ENCODE measurements at regions not wholly inside any gene's neighbourhood (a gene's known extent, or its start where the extent isn't known, plus 50 kb on each side); places are given as distances from the start of the nearest gene placed in this dataset.
A peak's percentile ranks its signal among the peaks of the same experiment; 100 is the strongest.

- Histone ChIP-seq H3K9me3 (no peaks in the 10 kb centered on the region), H3K27me3 (replicated peaks; ENCODE audit: control insufficient read depth, insufficient read depth, low read length) (no peaks in the 10 kb centered on the region), H3K4me3 (ENCODE audit: low read depth, low read length) (no peak overlapping the region), H3K4me1 (no peaks in the 10 kb centered on the region), H3K36me3 (ENCODE audit: control insufficient read depth, insufficient read depth, low read length) (no peaks in the 10 kb centered on the region)
- intact Hi-C loops (cut with micrococcal nuclease; ENCODE audit: unreplicated experiment) = no loop called here
- ChIA-PET POLR2A (no interaction called here), CTCF (no interaction called here)
- no TSS peak for BruUV-seq (replicated peaks)
- Mint-ChIP-seq H3K4me3 (ENCODE audit: unreplicated experiment) (no peak overlapping the region), H3K27ac (ENCODE audit: unreplicated experiment) (peak overlapping the region; percentile 0), H3K9me3 (ENCODE audit: unreplicated experiment) (no peaks in the 10 kb centered on the region), H3K4me1 (ENCODE audit: low read depth, unreplicated experiment) (peaks cover 8% of the 10 kb centered on the region), H3K36me3 (ENCODE audit: insufficient read depth, unreplicated experiment) (no peaks in the 10 kb centered on the region), H3K27me3 (ENCODE audit: insufficient read depth, unreplicated experiment) (no peaks in the 10 kb centered on the region)
- DNase-seq = peak in 1 of 2 experiments; percentile 29
- no peak for TF ChIP-seq CTCF (IDR thresholded peaks at IDR 0.05; ENCODE audit: insufficient read depth in 1 of 2, low read depth in 1 of 2, low read length in 1 of 2, severe bottlenecking in 1 of 2, unreplicated experiment in 1 of 2)
These were observed 51.6 kb upstream of the CHD6 start for GRCh38 chr20:41669708-41670263.

DNA sequence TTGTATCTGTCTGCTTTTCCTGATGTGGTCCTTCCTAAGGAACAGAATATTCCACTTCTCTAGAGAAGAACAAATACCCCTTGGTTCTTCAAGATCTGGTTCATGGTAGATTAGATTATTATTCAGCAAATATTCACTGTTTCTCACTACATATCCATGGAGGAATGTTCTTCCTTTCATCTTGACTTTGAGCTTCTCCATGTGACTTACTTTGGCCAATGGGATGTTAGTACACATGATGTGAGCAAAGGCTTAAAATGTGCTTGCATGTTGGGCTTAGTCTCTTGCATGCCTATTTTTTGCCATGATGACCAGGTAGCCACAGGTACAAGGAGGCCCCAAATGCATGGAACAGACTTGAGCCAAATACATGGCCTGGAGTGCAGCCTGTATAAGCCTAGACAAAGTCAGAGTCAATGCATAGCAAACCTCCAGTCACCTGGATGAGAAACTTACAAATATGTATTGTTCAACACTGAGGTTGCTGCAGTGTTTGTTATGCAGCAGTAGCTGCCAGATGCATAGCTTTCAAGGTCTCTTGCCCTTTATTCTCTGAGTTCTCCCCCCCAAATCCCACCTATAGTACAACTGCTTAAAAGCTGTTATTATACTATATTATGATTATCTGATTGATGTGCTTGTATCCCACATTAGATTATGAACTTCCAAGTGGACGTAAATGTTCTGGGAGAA is 50.0 kb upstream of the CHD6 start:
- Mint-ChIP-seq H3K36me3 (ENCODE audit: insufficient read depth, unreplicated experiment) (no peaks in the 10 kb centered on the region), H3K27ac (ENCODE audit: unreplicated experiment) (no peak overlapping the region), H3K9me3 (ENCODE audit: unreplicated experiment) (no peaks in the 10 kb centered on the region), H3K4me3 (ENCODE audit: unreplicated experiment) (no peak overlapping the region), H3K4me1 (ENCODE audit: low read depth, unreplicated experiment) (peaks cover 8% of the 10 kb centered on the region), H3K27me3 (ENCODE audit: insufficient read depth, unreplicated experiment) (no peaks in the 10 kb centered on the region)
- Histone ChIP-seq H3K27me3 (replicated peaks; ENCODE audit: control insufficient read depth, insufficient read depth, low read length) (no peaks in the 10 kb centered on the region), H3K36me3 (ENCODE audit: control insufficient read depth, insufficient read depth, low read length) (no peaks in the 10 kb centered on the region), H3K4me1 (no peaks in the 10 kb centered on the region), H3K4me3 (ENCODE audit: low read depth, low read length) (no peak overlapping the region), H3K9me3 (no peaks in the 10 kb centered on the region)
- DNase-seq = no peak
- no peak for TF ChIP-seq CTCF (IDR thresholded peaks at IDR 0.05; ENCODE audit: insufficient read depth in 1 of 2, low read depth in 1 of 2, low read length in 1 of 2, severe bottlenecking in 1 of 2, unreplicated experiment in 1 of 2)
- intact Hi-C loops (cut with micrococcal nuclease; ENCODE audit: unreplicated experiment) = no loop called here
- ChIA-PET POLR2A (no interaction called here), CTCF (interaction anchor here (1.1 kb wide), 1 partner anchor 50 kb away, joined by 4 read pairs; the partner anchor contains the start of gene CHD6)
- BruUV-seq (replicated peaks) = no TSS peak

Data from Caco-2 (cell line).